HT1080 (cell line): ENCODE measurements at regions not wholly inside any gene's neighbourhood (a gene's known extent, or its start where the extent isn't known, plus 50 kb on each side); places are given as distances from the start of the nearest gene placed in this dataset.
A peak's percentile ranks its signal among the peaks of the same experiment; 100 is the strongest.

Experiments used
- DNase-seq: peaks from one replicate; pipeline ENCODE4 v3.0.0-alpha.2; 2015; ENCODE audit warnings: low read depth

DNA sequence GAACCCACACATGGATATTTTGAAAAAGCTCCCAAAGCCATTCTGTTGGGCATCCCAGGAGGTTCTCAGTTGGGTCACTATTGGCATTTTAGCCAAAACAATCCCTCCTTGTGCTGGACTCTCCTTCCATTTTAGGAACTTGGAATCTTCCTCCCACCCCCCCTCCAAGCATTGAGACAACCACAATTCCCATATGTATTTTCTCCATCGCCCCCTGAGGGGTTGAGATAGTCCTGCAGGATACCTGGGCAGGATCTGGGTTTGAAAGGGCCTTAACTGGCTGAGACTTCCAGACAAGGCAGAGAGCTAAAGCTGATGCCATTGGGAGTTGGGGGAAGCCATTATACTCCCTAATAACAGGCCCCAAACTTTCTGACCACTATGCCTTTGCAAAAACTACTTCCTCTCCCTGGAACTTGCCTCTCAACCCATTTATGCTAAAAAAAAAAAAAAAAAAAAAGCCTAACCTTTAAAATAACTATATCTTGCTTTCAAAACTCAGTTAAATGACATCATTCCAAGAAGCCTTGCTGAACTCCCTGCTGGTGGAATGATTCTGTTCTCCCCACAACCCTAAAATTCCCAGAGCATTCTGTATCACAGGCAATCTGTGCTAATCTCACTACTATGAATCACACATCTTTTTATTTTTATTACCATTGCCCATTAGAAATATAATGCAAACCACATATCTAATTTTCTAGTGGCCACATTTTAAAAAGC is 77.5 kb upstream of the PDE1C start:
- no peak for DNase-seq

DNA sequence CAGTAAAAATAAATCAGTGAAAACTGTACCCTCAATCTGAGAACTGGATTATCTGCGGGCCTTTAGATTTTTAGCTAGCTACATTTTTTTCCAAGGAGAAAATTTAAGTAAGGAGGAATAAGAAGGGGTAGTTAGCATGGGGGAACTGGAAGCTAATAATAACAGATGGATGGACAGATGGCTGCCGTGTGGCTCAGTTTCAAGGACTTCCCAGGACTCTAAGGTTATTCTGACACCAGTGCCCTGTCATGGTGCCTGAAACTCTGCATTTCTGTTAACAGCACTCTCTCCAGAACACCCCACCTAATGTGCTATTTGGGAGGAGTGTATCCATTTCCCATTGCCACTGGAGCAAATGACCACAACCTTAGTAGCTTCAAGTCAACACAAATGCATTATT is 75.7 kb upstream of the PDE1C start:
- DNase-seq, result no peak

DNA sequence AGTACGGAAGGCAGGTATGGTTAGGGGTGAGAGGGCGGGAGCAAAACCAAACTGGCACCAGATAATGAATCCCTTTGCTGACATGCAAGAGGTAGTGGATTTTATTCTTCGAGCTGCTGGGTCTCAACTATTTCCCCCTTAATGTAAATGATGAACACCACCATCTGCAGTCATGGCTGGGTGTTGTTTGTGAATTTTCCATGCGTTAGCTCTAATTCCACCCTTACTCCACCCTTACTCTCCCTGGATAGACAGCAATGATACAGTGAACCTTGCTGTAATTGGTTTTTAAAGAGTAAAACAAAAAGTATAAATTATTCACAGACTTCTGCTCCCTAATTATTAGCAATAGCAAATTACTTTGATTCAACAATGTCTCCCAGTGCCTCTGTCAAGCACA is 74.5 kb upstream of the PDE1C start:
- no peak for DNase-seq

DNA sequence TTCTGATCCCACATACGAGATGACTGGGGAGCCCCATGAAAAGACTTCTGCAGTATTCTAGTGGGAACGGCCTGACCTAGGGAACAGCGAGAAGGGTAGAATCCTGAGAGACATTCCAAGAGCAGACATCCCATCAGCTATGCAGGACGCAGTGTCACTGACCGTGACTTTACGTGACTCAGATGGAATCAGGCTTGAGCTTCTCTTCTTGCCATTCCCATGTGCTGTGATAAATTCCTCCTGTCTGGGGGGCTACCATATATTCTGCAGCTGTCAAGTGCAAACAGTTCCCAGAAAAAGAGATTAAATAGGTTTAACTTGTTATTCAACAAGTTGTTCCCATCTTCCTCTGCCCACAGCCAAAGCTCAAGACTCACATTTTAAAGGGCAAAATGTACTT is 73.1 kb upstream of the PDE1C start:
- no peak for DNase-seq

DNA sequence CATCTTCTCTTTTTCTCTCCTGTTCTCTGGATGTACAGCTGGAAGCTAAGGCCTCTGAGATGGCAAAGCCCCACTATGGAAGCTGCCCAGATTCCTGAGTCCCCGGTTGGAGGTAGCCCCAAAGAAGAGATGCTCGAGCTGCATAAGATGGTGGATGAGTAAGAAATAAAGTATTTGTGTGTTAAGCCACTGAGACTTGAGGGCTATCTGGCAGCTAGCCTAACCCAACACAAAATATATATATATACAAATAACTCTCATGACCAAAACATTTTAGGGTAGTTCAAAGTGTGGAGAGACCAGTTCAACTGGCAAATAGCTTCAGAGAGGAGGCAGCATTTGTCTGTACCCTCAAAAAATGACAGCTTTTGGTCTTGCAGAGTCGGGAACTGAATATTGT is 72.4 kb upstream of the PDE1C start:
- DNase-seq, result peak; percentile 45

DNA sequence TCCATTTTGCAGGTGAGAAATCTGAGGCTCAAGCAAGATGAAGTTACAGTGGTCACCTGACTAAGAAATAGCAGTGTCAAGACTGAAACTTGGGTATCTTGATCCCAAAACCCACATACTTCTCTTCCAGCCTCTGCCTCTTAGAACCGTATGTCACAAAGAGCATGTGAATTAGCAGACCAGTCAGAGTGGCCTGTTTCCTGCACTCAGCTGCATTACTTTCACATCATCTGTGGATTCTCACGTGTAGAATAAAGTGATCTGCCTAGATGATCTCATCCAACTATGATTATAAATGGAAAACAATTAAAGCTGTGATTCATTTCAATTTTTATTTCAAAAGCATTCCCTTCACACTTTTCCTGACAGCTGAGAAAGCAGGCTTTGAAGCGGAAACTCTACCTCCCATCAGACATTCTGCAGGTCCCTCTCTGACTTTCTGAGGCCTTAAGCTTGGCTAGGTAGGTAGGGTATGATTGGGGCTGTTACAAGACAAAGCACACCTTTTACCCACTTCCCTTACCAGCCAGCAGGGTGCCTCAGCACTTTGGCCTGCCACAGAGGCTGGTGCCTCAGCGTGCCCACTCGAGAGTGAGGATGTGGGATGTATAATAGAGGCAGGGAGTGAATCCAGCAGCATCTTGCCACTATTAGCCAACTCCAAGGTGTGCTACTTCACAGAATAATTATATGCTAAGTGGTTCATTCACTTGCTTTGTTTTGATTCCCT is 70.2 kb upstream of the PDE1C start:
- no peak for DNase-seq

DNA sequence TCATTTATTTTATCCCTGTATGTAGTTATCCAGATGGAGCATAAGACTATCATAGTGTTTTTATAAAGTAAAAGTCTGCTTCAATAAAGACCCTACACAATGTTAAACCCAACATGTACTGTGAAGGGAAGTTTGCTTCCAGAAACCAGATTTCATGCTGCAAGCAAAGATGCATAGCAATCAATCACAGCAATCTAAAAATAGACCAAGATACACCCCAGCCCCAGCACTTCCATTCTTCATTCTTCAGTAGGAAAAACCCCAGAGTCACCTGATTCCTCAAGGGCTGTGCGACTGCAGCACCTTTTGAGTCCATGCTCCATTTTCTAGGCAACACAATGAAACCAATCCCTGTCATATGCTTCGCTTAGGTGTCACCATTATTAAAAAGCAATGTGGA is 66.9 kb upstream of the PDE1C start:
- DNase-seq, result no peak

DNA sequence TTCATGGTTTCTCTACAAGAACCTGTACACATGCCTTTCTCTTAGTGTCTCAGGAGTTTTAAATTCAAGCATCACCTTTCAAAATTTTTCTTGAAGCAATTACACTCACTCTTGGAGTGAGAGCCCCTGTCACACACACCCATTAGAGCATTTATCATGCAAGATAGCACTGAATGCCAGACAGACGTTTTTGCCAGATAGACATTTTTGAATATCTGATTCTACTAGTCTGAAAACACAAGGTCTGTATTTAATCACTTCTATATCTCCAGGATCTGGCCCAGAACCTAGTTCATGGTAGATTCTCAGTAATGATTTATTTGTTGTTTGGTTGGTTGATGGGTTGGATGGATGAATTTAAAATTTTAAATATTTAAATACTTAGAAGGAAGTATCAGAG is 60.9 kb upstream of the PDE1C start:
- no peak for DNase-seq

DNA sequence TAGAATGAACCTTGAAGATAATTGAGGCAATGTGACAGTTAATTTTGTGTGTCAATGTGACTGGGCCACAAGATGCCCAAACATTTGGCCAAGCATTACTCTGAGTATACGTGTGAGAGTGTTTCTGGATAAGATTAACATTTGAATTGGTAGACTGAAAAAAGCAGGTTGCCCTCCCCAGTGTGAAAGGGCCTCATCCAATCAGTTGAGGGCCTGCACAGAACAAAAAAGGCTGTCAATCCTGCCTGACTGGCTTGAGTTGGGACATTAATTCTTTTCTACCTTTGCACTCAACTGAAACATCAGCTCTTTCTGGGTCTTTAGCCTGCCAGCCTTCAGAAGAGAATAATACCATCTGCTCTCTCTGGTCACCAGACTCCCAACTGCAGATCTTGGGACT is 56.6 kb upstream of the PDE1C start:
- DNase-seq, result no peak
